SK-N-SH (cell line): ENCODE measurements at regions not wholly inside any gene's neighbourhood (a gene's known extent, or its start where the extent isn't known, plus 50 kb on each side); places are given as distances from the start of the nearest gene placed in this dataset.

Experiments
- CTCF ChIP-seq: fragments of 200-600 bp; sonication (generic); IDR thresholded peaks from 2 replicates; pipeline ENCODE4 v1.6.1; 2017; ENCODE audit warnings: antibody characterized with exemption, mild to moderate bottlenecking, moderate library complexity
- ELF1 ChIP-seq: IDR thresholded peaks from 2 replicates; pipeline ENCODE4 v1.4.0; 2012
- FOXM1 ChIP-seq: IDR thresholded peaks from 2 replicates; pipeline ENCODE4 v1.4.0; 2012; ENCODE audit warnings: low read depth, mild to moderate bottlenecking
- POLR2AphosphoS5 ChIP-seq: IDR thresholded peaks from 2 replicates; pipeline ENCODE4 v1.6.1; 2012; ENCODE audit warnings: low read depth, low read length
- RFX5 ChIP-seq: IDR thresholded peaks from 2 replicates; pipeline ENCODE4 v1.6.1; 2012; ENCODE audit warnings: mild to moderate bottlenecking, improper control_type of control experiment, low read length
- ZBTB33 ChIP-seq: IDR thresholded peaks from 2 replicates; pipeline ENCODE4 v1.4.0; 2012; ENCODE audit warnings: low read depth, borderline replicate concordance

GRCh38 chrX:46340696-46341095 is 204.5 kb downstream of the ZNF674 start:
- TF ChIP-seq CTCF (no peak), ZBTB33 (no peak), POLR2AphosphoS5 (no peak), RFX5 (no peak), FOXM1 (no peak), ELF1 (no peak)
